ENCODE measurements at regions not wholly inside any gene's neighbourhood (a gene's known extent, or its start where the extent isn't known, plus 50 kb on each side); places are given as distances from the start of the nearest gene placed in this dataset.

DNA sequence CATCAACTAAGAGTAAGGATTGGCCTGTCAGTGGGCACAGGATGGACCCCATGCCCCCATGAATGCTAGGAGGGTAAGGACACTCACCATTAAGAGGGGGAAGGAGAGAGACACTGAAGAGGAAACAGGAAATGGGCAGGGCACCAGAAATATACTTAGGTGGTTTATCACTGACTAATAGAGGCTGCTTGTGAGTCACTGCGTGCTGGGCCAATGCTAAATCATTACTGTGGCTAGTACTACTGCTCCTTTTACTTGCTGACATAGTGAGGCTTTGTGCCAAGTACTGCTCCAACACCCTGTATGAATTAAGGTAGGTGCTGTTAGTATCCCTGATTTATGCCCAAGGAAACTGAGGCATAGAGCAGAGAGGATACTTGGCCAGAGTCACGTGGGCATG lies 130.4 kb upstream of the FRMPD4 start:
- TF ChIP-seq EZH2 (IDR thresholded peaks at IDR 0.05; ENCODE audit: borderline replicate concordance, insufficient read depth, low read depth, low read length, poor library complexity, severe bottlenecking) (no peak), CTCF (IDR thresholded peaks at IDR 0.05) (no peak)
- Mint-ChIP-seq H3K27ac (no peak overlapping the region), H3K4me3 (no peak overlapping the region), H3K4me1 (no peaks in the 10 kb centered on the region), H3K27me3 (no peaks in the 10 kb centered on the region), H3K9me3 (ENCODE audit: insufficient read depth) (no peaks in the 10 kb centered on the region)
- Histone ChIP-seq H3K27me3 (replicated peaks in 1 of 4; ENCODE audit: control extremely low read depth in 1 of 4, control insufficient read depth in 3 of 4, insufficient read depth in 4 of 4, low read length in 3 of 4) (no peaks in the 10 kb centered on the region), H3K4me2 (replicated peaks; ENCODE audit: low read depth, low read length, poor library complexity, severe bottlenecking) (no peak overlapping the region), H3K36me3 (replicated peaks in 1 of 2; ENCODE audit: control extremely low read depth in 1 of 2, control insufficient read depth in 1 of 2, extremely low read depth in 1 of 2, insufficient read depth in 2 of 2, low read length in 1 of 2) (no peaks in the 10 kb centered on the region), H2AFZ (ENCODE audit: insufficient read depth, low read depth, low read length, poor library complexity, severe bottlenecking) (no peak overlapping the region), H3K4me1 (ENCODE audit: control insufficient read depth in 2 of 2, insufficient read depth in 2 of 2, low read length in 2 of 2) (no peaks in the 10 kb centered on the region), H3K9ac (ENCODE audit: low read length) (no peak overlapping the region), H3K4me3 (ENCODE audit: control extremely low read depth in 1 of 5, extremely low read depth in 1 of 5, insufficient read depth in 1 of 5, low read depth in 2 of 5, low read length in 4 of 5) (no peak overlapping the region), H3K27ac (ENCODE audit: low read length in 2 of 2) (no peak overlapping the region), H3K79me2 (ENCODE audit: control insufficient read depth, insufficient read depth, low read length) (no peaks in the 10 kb centered on the region), H4K20me1 (ENCODE audit: control insufficient read depth, insufficient read depth, low read length, poor library complexity, severe bottlenecking) (no peaks in the 10 kb centered on the region), H3K9me3 (ENCODE audit: control extremely low read depth in 1 of 3, control insufficient read depth in 2 of 3, insufficient read depth in 1 of 3, low read length in 2 of 3) (no peaks in the 10 kb centered on the region)
- WGBS (ENCODE audit: insufficient coverage) = no CpG with 5 or more reads among the region's 2 CpGs
- intact Hi-C loops (cut with micrococcal nuclease) = no loop called here
- DNase-seq (no peak), ATAC-seq (ENCODE audit: low read depth) (no peak)
- ChIA-PET POLR2A (no interaction called here), CTCF (no interaction called here)

DNA sequence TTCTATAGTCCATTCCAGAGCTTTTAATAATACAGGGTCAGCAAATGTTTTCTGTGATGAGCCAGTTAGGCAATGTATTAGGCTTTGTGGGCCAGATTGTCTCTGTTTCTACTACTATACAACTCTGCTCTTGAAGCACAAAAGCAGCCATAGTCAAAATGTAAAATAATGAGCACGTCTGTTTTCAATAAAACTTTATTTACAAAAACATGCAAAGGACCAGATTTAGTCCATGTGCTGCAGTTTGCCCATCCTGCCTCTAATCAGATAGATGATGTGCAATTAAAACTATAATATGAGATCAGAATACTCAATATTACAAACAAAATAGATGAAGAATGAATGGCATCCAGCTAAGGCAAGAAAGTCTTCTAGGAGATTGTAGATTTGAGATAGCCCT lies 127.8 kb upstream of the FRMPD4 start:
- no peak overlapping the region for H3K4me3 ChIP-seq (ENCODE audit: control extremely low read depth in 1 of 5, extremely low read depth in 1 of 5, insufficient read depth in 1 of 5, low read depth in 2 of 5, low read length in 4 of 5)
- no CpG with 5 or more reads among the region's 1 CpG for WGBS (ENCODE audit: insufficient coverage)
- no peak overlapping the region for H3K4me2 ChIP-seq (replicated peaks; ENCODE audit: low read depth, low read length, poor library complexity, severe bottlenecking)
- H4K20me1 ChIP-seq (ENCODE audit: control insufficient read depth, insufficient read depth, low read length, poor library complexity, severe bottlenecking) = no peaks in the 10 kb centered on the region
- H3K4me1 ChIP-seq (ENCODE audit: control insufficient read depth in 2 of 2, insufficient read depth in 2 of 2, low read length in 2 of 2) = no peaks in the 10 kb centered on the region
- ChIA-PET CTCF (no interaction called here), POLR2A (no interaction called here)
- no peaks in the 10 kb centered on the region for H3K4me1 Mint-ChIP-seq
- no peak overlapping the region for H3K27ac ChIP-seq (ENCODE audit: low read length in 2 of 2)
- H3K36me3 ChIP-seq (replicated peaks in 1 of 2; ENCODE audit: control extremely low read depth in 1 of 2, control insufficient read depth in 1 of 2, extremely low read depth in 1 of 2, insufficient read depth in 2 of 2, low read length in 1 of 2) = no peaks in the 10 kb centered on the region
- no peaks in the 10 kb centered on the region for H3K9me3 Mint-ChIP-seq (ENCODE audit: insufficient read depth)
- no peaks in the 10 kb centered on the region for H3K27me3 Mint-ChIP-seq
- intact Hi-C loops (cut with micrococcal nuclease) = no loop called here
- DNase-seq = no peak
- ATAC-seq (ENCODE audit: low read depth) = no peak
- no peak for TF ChIP-seq EZH2 (IDR thresholded peaks at IDR 0.05; ENCODE audit: borderline replicate concordance, insufficient read depth, low read depth, low read length, poor library complexity, severe bottlenecking)
- no peak for TF ChIP-seq CTCF (IDR thresholded peaks at IDR 0.05)
- H3K4me3 Mint-ChIP-seq = no peak overlapping the region
- no peaks in the 10 kb centered on the region for H3K9me3 ChIP-seq (ENCODE audit: control extremely low read depth in 1 of 3, control insufficient read depth in 2 of 3, insufficient read depth in 1 of 3, low read length in 2 of 3)
- H3K79me2 ChIP-seq (ENCODE audit: control insufficient read depth, insufficient read depth, low read length) = no peaks in the 10 kb centered on the region
- no peaks in the 10 kb centered on the region for H3K27me3 ChIP-seq (replicated peaks in 1 of 4; ENCODE audit: control extremely low read depth in 1 of 4, control insufficient read depth in 3 of 4, insufficient read depth in 4 of 4, low read length in 3 of 4)
- no peak overlapping the region for H3K9ac ChIP-seq (ENCODE audit: low read length)
- H2AFZ ChIP-seq (ENCODE audit: insufficient read depth, low read depth, low read length, poor library complexity, severe bottlenecking) = no peak overlapping the region
- no peak overlapping the region for H3K27ac Mint-ChIP-seq
